ENCODE measurements at regions not wholly inside any gene's neighbourhood (a gene's known extent, or its start where the extent isn't known, plus 50 kb on each side); places are given as distances from the start of the nearest gene placed in this dataset.

DNA sequence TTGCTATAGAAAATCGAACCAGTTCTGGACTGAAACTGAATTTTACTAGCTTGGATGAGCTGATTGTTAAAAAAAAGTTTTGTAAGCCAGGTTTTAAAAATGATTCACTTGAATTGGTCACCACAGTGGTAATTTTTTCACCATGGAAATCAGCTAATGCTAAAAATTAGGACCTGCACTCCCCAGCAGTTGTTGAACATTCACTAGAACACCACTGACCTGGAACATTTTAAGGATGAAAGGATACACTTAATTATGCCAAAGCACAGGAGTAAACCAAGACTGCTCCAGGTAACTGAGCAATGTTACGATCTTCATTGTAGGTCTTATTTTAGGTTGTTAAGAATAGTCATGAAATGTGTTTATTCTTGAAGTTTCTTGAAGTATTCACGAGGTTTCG, 1342.6 kb upstream of the SPRY2 start:
- CTCF ChIA-PET, result no interaction called here
- POLR2A ChIA-PET, result no interaction called here

DNA sequence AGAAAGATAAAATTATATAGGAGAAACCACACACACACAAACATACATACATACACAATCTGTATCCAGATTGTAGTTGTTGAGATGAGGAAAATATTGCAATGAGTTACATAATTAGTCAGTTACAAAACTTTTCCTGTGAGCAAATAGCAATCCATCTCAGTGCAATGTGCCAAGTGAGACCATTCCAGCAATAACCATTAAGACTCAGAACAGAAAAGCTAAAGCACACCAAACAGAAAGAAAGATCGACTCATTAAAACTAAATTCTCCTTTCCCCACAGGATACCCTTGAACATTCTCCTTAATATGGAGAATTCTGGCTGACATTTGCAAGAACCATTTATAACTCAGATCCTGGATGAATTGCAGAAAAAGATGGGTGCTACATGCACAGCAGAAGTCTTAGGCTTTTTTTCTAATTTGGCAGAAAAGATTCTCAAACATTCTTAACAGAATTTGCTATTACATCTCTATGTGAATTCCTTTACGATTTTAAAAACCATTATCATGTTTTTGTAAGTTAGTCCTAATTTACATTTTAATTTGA, 1341.2 kb upstream of the SPRY2 start:
- no peak for DNase-seq (ENCODE audit: extremely low spot score)
- CTCF ChIA-PET, result no interaction called here
- POLR2A ChIA-PET, result no interaction called here
- TF ChIP-seq FOXK2 (IDR thresholded peaks at IDR 0.05), result no peak
- TF ChIP-seq, protein P1, sequence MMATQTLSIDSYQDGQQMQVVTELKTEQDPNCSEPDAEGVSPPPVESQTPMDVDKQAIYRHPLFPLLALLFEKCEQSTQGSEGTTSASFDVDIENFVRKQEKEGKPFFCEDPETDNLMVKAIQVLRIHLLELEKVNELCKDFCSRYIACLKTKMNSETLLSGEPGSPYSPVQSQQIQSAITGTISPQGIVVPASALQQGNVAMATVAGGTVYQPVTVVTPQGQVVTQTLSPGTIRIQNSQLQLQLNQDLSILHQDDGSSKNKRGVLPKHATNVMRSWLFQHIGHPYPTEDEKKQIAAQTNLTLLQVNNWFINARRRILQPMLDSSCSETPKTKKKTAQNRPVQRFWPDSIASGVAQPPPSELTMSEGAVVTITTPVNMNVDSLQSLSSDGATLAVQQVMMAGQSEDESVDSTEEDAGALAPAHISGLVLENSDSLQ (IDR thresholded peaks at IDR 0.05), result no peak
- no peak for TF ChIP-seq NFRKB (IDR thresholded peaks at IDR 0.05)
- no peak for TF ChIP-seq FOXM1 (IDR thresholded peaks at IDR 0.05; ENCODE audit: borderline replicate concordance)
- TF ChIP-seq L3MBTL2 (conservative IDR thresholded peaks at IDR 0.05), result no peak
- no peak for TF ChIP-seq ARNT (IDR thresholded peaks at IDR 0.05)
- no peak for TF ChIP-seq TARDBP (IDR thresholded peaks at IDR 0.05)
- TF ChIP-seq LEF1 (IDR thresholded peaks at IDR 0.05; ENCODE audit: borderline replicate concordance), result no peak
- TF ChIP-seq FOXA1 (IDR thresholded peaks at IDR 0.05), result no peak
- no peak for TF ChIP-seq SP1 (IDR thresholded peaks at IDR 0.05)
- no peak for TF ChIP-seq ELF4 (IDR thresholded peaks at IDR 0.05)

More for the DNA sequence above, 1342.6 kb upstream of the SPRY2 start:
- TF ChIP-seq FOXK2 (IDR thresholded peaks at IDR 0.05), result no peak
- no peak for TF ChIP-seq ARNT (IDR thresholded peaks at IDR 0.05)
- no peak for TF ChIP-seq CTBP1 (IDR thresholded peaks at IDR 0.05; ENCODE audit: borderline replicate concordance)
- TF ChIP-seq ELF4 (IDR thresholded peaks at IDR 0.05), result no peak
- no peak for TF ChIP-seq BHLHE40 (IDR thresholded peaks at IDR 0.05; ENCODE audit: borderline replicate concordance)
- no peak for TF ChIP-seq LEF1 (IDR thresholded peaks at IDR 0.05; ENCODE audit: borderline replicate concordance)
- TF ChIP-seq SP1 (IDR thresholded peaks at IDR 0.05), result no peak
- no peak for TF ChIP-seq FOXA1 (IDR thresholded peaks at IDR 0.05)
- TF ChIP-seq TARDBP (IDR thresholded peaks at IDR 0.05), result no peak
- TF ChIP-seq, protein P1 (IDR thresholded peaks at IDR 0.05), result no peak
- no peak for TF ChIP-seq FOXM1 (IDR thresholded peaks at IDR 0.05; ENCODE audit: borderline replicate concordance)
- no peak for TF ChIP-seq NFRKB (IDR thresholded peaks at IDR 0.05)
- TF ChIP-seq HDGF (IDR thresholded peaks at IDR 0.05; ENCODE audit: borderline replicate concordance), result no peak
- no peak for DNase-seq (ENCODE audit: extremely low spot score)

DNA sequence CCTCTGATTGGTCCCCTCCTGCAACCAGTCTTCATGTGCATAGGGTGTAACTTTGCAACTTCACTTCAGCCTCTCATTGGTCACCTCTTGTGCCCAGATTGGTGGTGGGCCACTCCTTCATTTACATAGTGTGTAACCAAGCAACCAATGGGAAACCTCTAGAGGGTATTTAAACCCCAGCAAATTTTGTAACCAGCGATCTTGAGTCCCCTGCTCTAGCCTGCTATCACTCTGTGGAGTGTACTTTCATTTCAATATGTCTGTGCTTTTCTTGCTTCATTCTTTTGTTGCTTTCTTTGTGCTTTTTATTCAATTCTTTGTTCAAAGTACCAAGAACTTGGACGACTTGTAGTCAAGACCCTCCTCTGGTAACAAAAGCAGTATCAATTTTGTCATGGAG, 1336.9 kb upstream of the SPRY2 start:
- CTCF ChIA-PET, result no interaction called here
- no peak for DNase-seq (ENCODE audit: extremely low spot score)
- POLR2A ChIA-PET, result no interaction called here
- no peak for TF ChIP-seq NFRKB (IDR thresholded peaks at IDR 0.05)
- TF ChIP-seq, protein P1 (IDR thresholded peaks at IDR 0.05), result no peak
- no peak for TF ChIP-seq LEF1 (IDR thresholded peaks at IDR 0.05; ENCODE audit: borderline replicate concordance)

DNA sequence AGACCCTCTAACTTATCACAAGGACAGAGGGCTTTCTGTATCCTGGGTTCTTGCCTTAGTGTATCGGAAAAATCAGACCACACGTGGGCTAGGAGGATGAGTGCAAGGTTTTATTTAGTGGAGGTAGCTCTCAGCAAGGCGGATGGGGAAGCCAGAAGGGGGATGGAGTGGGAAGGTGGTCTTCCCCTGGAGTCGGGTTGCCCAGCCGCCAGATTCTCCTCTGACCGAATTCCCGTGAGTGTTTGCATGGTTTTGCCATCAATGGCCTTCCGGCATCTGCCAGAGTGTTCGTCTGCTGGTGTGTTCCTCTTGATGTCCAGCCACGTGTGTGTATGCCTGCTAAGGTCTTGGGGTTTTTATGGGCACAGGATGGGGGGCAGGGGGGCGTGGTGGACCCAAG, 1335.1 kb upstream of the SPRY2 start:
- no peak for DNase-seq (ENCODE audit: extremely low spot score)
- TF ChIP-seq NFRKB (IDR thresholded peaks at IDR 0.05), result no peak
- POLR2A ChIA-PET, result no interaction called here
- CTCF ChIA-PET, result no interaction called here

DNA sequence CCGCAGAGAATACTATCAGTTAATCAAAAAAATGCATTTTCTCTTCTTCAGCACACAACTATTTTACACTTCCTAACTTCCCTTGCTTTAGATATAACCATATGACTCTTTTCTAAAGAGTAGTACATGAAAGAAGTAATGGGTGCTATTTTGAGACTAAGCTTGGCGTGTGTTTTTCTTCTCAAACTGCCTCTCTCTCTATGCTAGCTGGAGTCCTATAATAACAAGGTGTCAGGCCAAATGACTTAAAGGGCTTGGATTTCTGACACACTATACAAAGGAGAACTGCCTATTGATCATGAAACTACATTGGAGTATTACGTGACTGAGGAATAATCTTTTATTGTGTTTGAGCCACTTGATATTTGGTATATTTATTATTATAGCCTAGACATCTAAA, 1330.1 kb upstream of the SPRY2 start:
- TF ChIP-seq L3MBTL2 (conservative IDR thresholded peaks at IDR 0.05) (no peak), CTBP1 (IDR thresholded peaks at IDR 0.05; ENCODE audit: borderline replicate concordance) (no peak), FOXK2 (IDR thresholded peaks at IDR 0.05) (no peak), LEF1 (IDR thresholded peaks at IDR 0.05; ENCODE audit: borderline replicate concordance) (no peak), SUZ12 (IDR thresholded peaks at IDR 0.05) (no peak), SP1 (IDR thresholded peaks at IDR 0.05) (no peak), TARDBP (IDR thresholded peaks at IDR 0.05) (no peak), FOXM1 (IDR thresholded peaks at IDR 0.05; ENCODE audit: borderline replicate concordance) (no peak), ELF4 (IDR thresholded peaks at IDR 0.05) (no peak), NFRKB (IDR thresholded peaks at IDR 0.05) (no peak), ARNT (IDR thresholded peaks at IDR 0.05) (no peak), ZNF384 (IDR thresholded peaks at IDR 0.05) (no peak)
- TF ChIP-seq, protein P1 (IDR thresholded peaks at IDR 0.05), result no peak
- ChIA-PET CTCF (no interaction called here), POLR2A (no interaction called here)
- no peak for DNase-seq (ENCODE audit: extremely low spot score)

DNA sequence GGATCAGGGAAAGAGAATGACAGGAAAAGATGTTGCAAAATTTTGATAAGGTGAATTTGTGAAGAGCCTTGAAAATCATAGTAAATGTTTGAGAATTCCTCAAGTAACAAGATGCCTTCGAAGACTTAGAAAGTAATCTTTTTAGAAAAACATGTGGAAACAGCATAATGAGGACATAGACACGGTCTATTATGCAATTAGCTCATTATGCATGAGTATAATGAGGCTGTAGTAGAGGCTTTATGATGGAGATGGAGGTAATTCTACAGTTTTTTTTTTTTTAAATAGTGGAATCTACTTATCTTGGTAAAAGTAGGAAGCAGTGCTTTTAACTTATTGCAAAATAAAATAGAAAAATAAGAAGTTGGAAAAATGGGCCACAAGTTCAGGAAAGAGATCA, 1329.1 kb upstream of the SPRY2 start:
- ChIA-PET POLR2A (no interaction called here), CTCF (no interaction called here)
- no peak for DNase-seq (ENCODE audit: extremely low spot score)

More for the DNA sequence above, 1329.1 kb upstream of the SPRY2 start:
- no peak for TF ChIP-seq CTBP1 (IDR thresholded peaks at IDR 0.05; ENCODE audit: borderline replicate concordance)
- no peak for TF ChIP-seq LEF1 (IDR thresholded peaks at IDR 0.05; ENCODE audit: borderline replicate concordance)
- TF ChIP-seq ZNF384 (IDR thresholded peaks at IDR 0.05), result no peak
- TF ChIP-seq NFRKB (IDR thresholded peaks at IDR 0.05), result no peak
- TF ChIP-seq ELF4 (IDR thresholded peaks at IDR 0.05), result no peak
- no peak for TF ChIP-seq HDGF (IDR thresholded peaks at IDR 0.05; ENCODE audit: borderline replicate concordance)
- TF ChIP-seq, protein P1 (IDR thresholded peaks at IDR 0.05), result no peak
- TF ChIP-seq SP1 (IDR thresholded peaks at IDR 0.05), result no peak
- TF ChIP-seq BHLHE40 (IDR thresholded peaks at IDR 0.05; ENCODE audit: borderline replicate concordance), result no peak
- no peak for TF ChIP-seq FOXK2 (IDR thresholded peaks at IDR 0.05)
- TF ChIP-seq L3MBTL2 (conservative IDR thresholded peaks at IDR 0.05), result no peak
- TF ChIP-seq TARDBP (IDR thresholded peaks at IDR 0.05), result no peak
- TF ChIP-seq SUZ12 (IDR thresholded peaks at IDR 0.05), result no peak
- no peak for TF ChIP-seq ARNT (IDR thresholded peaks at IDR 0.05)
- TF ChIP-seq FOXA1 (IDR thresholded peaks at IDR 0.05), result no peak
- TF ChIP-seq FOXM1 (IDR thresholded peaks at IDR 0.05; ENCODE audit: borderline replicate concordance), result no peak
